ENCODE measurements at regions not wholly inside any gene's neighbourhood (a gene's known extent, or its start where the extent isn't known, plus 50 kb on each side); places are given as distances from the start of the nearest gene placed in this dataset.

- TF ChIP-seq EZH2 (IDR thresholded peaks at IDR 0.05) (no peak), POLR2AphosphoS5 (IDR thresholded peaks at IDR 0.05; ENCODE audit: borderline replicate concordance, low read depth, low read length) (no peak)
Observed at GRCh38 chr21:45353200-45353599, 51.8 kb upstream of the COL18A1 start.
